Cardiac muscle cell (in vitro differentiated cells and primary cell): ENCODE measurements at regions not wholly inside any gene's neighbourhood (a gene's known extent, or its start where the extent isn't known, plus 50 kb on each side); places are given as distances from the start of the nearest gene placed in this dataset.

Source experiments
- DNase-seq, 2 donors: peaks; one replicate each; pipeline versions ENCODE4 v3.0.0 to v3.0.0-alpha.2; 2010 to 2017; ENCODE audit warnings: low read depth in 1 of 2, low spot score in 1 of 2
- H3K27ac ChIP-seq: fragments of 200-600 bp; sonication (generic); 2 replicates; pipeline ENCODE4 v1.5.1; 2016
- H3K27me3 ChIP-seq: fragments of 200-600 bp; sonication (generic); 2 replicates; pipeline ENCODE4 v1.6.0; 2016; ENCODE audit warnings: control low read depth
- H3K36me3 ChIP-seq: fragments of 200-600 bp; sonication (generic); 2 replicates; pipeline ENCODE4 v1.5.1; 2016; ENCODE audit warnings: control low read depth
- H3K4me1 ChIP-seq: fragments of 200-600 bp; sonication (generic); 2 replicates; pipeline ENCODE4 v1.8.1; 2017; ENCODE audit warnings: low read depth, mild to moderate bottlenecking, mixed run types
- H3K4me3 ChIP-seq: fragments of 200-600 bp; sonication (generic); 2 replicates; pipeline ENCODE4 v1.5.1; 2016; ENCODE audit warnings: mild to moderate bottlenecking
- H3K9me3 ChIP-seq: fragments of 200-600 bp; sonication (generic); 2 replicates; pipeline ENCODE4 v1.5.1; 2017; ENCODE audit warnings: low read depth, mild to moderate bottlenecking, control low read depth
- CTCF ChIP-seq: IDR thresholded peaks from 2 replicates; pipeline ENCODE4 v1.5.1; 2012; ENCODE audit warnings: low read depth, mild to moderate bottlenecking, low read length

DNA sequence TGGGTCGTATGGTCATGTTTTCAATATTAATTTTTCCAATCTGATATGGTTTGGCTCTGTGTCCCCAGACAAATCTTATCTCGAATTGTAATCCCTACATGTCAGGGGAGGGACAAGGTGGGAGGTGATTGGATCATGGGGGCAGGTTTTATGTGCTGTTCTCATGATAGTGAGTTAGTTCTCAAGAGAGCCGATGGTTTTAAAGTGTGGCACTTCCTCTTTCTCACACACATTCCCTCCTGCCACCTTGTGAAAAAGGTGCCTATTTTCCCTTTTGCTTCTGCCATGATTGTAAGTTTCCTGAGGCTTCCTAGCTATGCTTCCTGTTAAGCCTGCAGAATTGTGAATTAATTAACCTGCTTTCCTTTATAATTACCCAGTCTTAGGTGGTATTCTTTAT is 309.1 kb upstream of the GRIN3A start:
- Histone ChIP-seq H3K27me3 (no peaks in the 10 kb centered on the region), H3K4me3 (no peak overlapping the region), H3K9me3 (no peaks in the 10 kb centered on the region), H3K27ac (no peak overlapping the region), H3K36me3 (no peaks in the 10 kb centered on the region), H3K4me1 (no peaks in the 10 kb centered on the region)
- no peak for TF ChIP-seq CTCF
- DNase-seq: no peak

GRCh38 chr9:102044133-102044532 is 305.7 kb upstream of the GRIN3A start:
- DNase-seq: no peak
- H3K4me1 ChIP-seq: no peaks in the 10 kb centered on the region
- no peaks in the 10 kb centered on the region for H3K36me3 ChIP-seq
- no peaks in the 10 kb centered on the region for H3K9me3 ChIP-seq
- H3K27me3 ChIP-seq: no peaks in the 10 kb centered on the region
- H3K4me3 ChIP-seq: no peak overlapping the region
- no peak for TF ChIP-seq CTCF
- H3K27ac ChIP-seq: no peak overlapping the region

DNA sequence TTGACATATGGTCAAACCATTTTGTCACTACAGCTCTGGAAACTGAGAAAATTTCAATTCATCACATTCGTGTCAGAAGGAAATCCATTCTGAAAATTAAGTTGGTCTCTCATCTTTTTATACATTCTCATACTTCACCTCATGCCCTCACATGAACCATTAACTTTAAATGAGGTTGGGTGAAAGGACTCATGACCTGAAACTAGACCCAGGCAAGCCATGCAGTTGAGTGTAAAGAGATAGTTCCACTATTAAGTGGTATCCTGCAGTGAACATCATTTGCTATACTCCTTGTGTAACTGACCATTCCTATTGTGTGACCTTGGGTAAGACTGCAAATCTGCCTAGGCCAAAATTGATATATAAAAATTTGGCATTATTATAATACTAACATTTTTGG is 299.6 kb upstream of the GRIN3A start:
- no peaks in the 10 kb centered on the region for H3K9me3 ChIP-seq
- H3K36me3 ChIP-seq: no peaks in the 10 kb centered on the region
- no peak overlapping the region for H3K4me3 ChIP-seq
- H3K27me3 ChIP-seq: no peaks in the 10 kb centered on the region
- no peak overlapping the region for H3K27ac ChIP-seq
- DNase-seq: no peak
- no peak for TF ChIP-seq CTCF
- H3K4me1 ChIP-seq: no peaks in the 10 kb centered on the region

DNA sequence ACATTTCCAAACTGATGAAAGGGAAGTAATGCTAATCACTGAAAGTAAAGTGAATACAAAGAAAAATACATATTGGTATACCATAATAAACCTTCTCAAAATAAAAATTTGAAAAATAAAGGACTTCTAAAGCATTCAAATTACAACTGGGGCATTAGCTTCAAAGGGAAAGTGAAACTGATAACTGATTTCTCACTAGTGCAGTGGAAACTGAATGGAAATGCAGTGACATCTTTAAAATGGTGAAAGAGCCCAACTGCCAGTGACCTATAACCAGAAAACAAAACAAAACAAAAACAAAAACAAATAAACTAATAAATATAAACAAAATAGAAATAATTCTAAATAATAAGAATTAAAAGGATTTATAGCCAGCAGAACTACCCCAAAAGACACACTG is 297.5 kb upstream of the GRIN3A start:
- H3K27me3 ChIP-seq: no peaks in the 10 kb centered on the region
- no peak overlapping the region for H3K4me3 ChIP-seq
- H3K4me1 ChIP-seq: no peaks in the 10 kb centered on the region
- TF ChIP-seq CTCF: no peak
- H3K27ac ChIP-seq: no peak overlapping the region
- no peak for DNase-seq
- H3K9me3 ChIP-seq: no peaks in the 10 kb centered on the region
- H3K36me3 ChIP-seq: no peaks in the 10 kb centered on the region

- DNase-seq: no peak
- Histone ChIP-seq H3K4me3 (no peak overlapping the region), H3K9me3 (no peaks in the 10 kb centered on the region), H3K27me3 (no peaks in the 10 kb centered on the region), H3K27ac (no peak overlapping the region), H3K36me3 (no peaks in the 10 kb centered on the region), H3K4me1 (no peaks in the 10 kb centered on the region)
- no peak for TF ChIP-seq CTCF
Measured at GRCh38 chr9:102032614-102033013, 294.2 kb upstream of the GRIN3A start.

- TF ChIP-seq CTCF: no peak
- H3K4me3 ChIP-seq: no peak overlapping the region
- no peak for DNase-seq
- H3K9me3 ChIP-seq: no peaks in the 10 kb centered on the region
- H3K27me3 ChIP-seq: no peaks in the 10 kb centered on the region
- no peak overlapping the region for H3K27ac ChIP-seq
- H3K4me1 ChIP-seq: no peaks in the 10 kb centered on the region
- no peaks in the 10 kb centered on the region for H3K36me3 ChIP-seq
Measured at GRCh38 chr9:102000956-102001355, 262.5 kb upstream of the GRIN3A start.
